ENCODE measurements at regions not wholly inside any gene's neighbourhood (a gene's known extent, or its start where the extent isn't known, plus 50 kb on each side); places are given as distances from the start of the nearest gene placed in this dataset.

- H3K9me1 ChIP-seq (ENCODE audit: control insufficient read depth, extremely low read depth, insufficient read depth, low read length), result no peaks in the 10 kb centered on the region
- H3K4me3 ChIP-seq (ENCODE audit: control insufficient read depth in 2 of 3, extremely low read depth in 1 of 3, insufficient read depth in 2 of 3, low read depth in 1 of 3, low read length in 3 of 3), result no peak overlapping the region
- H3K36me3 ChIP-seq (ENCODE audit: control insufficient read depth in 2 of 2, extremely low read depth in 1 of 2, insufficient read depth in 2 of 2, low read length in 2 of 2), result no peaks in the 10 kb centered on the region
- H3K9me3 ChIP-seq (ENCODE audit: control insufficient read depth, low read depth, low read length), result no peaks in the 10 kb centered on the region
- H3K27ac ChIP-seq (ENCODE audit: control insufficient read depth, insufficient read depth, low read length), result no peak overlapping the region
- no peak overlapping the region for H2AFZ ChIP-seq (ENCODE audit: control insufficient read depth, low read length)
- no peaks in the 10 kb centered on the region for H3K27me3 ChIP-seq (ENCODE audit: control insufficient read depth, extremely low read depth, insufficient read depth, low read length)
- dilution Hi-C loops (cut with MboI; ENCODE audit: extremely low pct_ligation_motif_present, low sequenced_read_pairs), result no loop called here
- no peak for FAIRE-seq
- peaks cover 3% of the 10 kb centered on the region for H3K4me1 ChIP-seq (ENCODE audit: control insufficient read depth, extremely low read depth, insufficient read depth, low read length)
- DNase-seq (ENCODE audit: low read depth, low spot score), result no peak
- no peak overlapping the region for H3K4me2 ChIP-seq (ENCODE audit: control insufficient read depth, extremely low read depth, insufficient read depth, low read depth, low read length)
- no peak overlapping the region for H3K9ac ChIP-seq (ENCODE audit: control insufficient read depth, extremely low read depth, insufficient read depth, low read length)
- no peak for TF ChIP-seq EZH2 (IDR thresholded peaks at IDR 0.05; ENCODE audit: low read length)
- TF ChIP-seq, protein P1, sequence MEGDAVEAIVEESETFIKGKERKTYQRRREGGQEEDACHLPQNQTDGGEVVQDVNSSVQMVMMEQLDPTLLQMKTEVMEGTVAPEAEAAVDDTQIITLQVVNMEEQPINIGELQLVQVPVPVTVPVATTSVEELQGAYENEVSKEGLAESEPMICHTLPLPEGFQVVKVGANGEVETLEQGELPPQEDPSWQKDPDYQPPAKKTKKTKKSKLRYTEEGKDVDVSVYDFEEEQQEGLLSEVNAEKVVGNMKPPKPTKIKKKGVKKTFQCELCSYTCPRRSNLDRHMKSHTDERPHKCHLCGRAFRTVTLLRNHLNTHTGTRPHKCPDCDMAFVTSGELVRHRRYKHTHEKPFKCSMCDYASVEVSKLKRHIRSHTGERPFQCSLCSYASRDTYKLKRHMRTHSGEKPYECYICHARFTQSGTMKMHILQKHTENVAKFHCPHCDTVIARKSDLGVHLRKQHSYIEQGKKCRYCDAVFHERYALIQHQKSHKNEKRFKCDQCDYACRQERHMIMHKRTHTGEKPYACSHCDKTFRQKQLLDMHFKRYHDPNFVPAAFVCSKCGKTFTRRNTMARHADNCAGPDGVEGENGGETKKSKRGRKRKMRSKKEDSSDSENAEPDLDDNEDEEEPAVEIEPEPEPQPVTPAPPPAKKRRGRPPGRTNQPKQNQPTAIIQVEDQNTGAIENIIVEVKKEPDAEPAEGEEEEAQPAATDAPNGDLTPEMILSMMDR (optimal IDR thresholded peaks at IDR 0.05 in 1 of 3, IDR thresholded peaks at IDR 0.05 in 1 of 3, conservative IDR thresholded peaks at IDR 0.05 in 1 of 3; ENCODE audit: extremely low read depth in 1 of 3, insufficient read depth in 2 of 3, low read length in 3 of 3), result no peak
- H3K79me2 ChIP-seq (ENCODE audit: control insufficient read depth, insufficient read depth, low read length), result no peaks in the 10 kb centered on the region
- H4K20me1 ChIP-seq (ENCODE audit: control insufficient read depth, extremely low read depth, insufficient read depth, low read length), result no peaks in the 10 kb centered on the region
Observed at GRCh38 chr15:66891776-66892175, 173.6 kb upstream of the SMAD3 start.

DNA sequence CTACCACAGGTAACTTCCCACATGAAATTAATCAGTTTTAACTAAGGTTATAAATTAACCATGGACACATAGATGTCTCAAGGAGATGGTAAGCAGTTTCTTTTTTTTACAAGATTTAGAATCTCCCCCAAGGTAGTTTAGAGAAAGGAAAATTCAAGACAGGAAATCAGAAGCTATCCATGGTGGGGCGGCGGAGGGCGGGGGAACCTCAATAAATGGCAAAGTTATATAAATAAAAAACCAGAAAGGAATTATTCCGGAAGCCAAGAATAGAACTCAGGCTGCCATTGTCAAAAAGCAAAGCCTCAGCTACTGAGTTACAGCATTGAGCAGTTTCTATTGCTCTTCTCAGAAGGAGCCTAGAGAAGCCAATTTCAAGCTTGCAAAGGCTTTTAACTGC is 172.1 kb upstream of the SMAD3 start:
- Histone ChIP-seq H2AFZ (ENCODE audit: control insufficient read depth, low read length) (no peak overlapping the region), H3K4me1 (ENCODE audit: control insufficient read depth, extremely low read depth, insufficient read depth, low read length) (no peaks in the 10 kb centered on the region), H3K9me1 (ENCODE audit: control insufficient read depth, extremely low read depth, insufficient read depth, low read length) (no peaks in the 10 kb centered on the region), H3K4me2 (ENCODE audit: control insufficient read depth, extremely low read depth, insufficient read depth, low read depth, low read length) (no peak overlapping the region), H4K20me1 (ENCODE audit: control insufficient read depth, extremely low read depth, insufficient read depth, low read length) (no peaks in the 10 kb centered on the region), H3K27me3 (ENCODE audit: control insufficient read depth, extremely low read depth, insufficient read depth, low read length) (no peaks in the 10 kb centered on the region), H3K4me3 (ENCODE audit: control insufficient read depth in 2 of 3, extremely low read depth in 1 of 3, insufficient read depth in 2 of 3, low read depth in 1 of 3, low read length in 3 of 3) (no peak overlapping the region), H3K9ac (ENCODE audit: control insufficient read depth, extremely low read depth, insufficient read depth, low read length) (no peak overlapping the region), H3K9me3 (ENCODE audit: control insufficient read depth, low read depth, low read length) (no peaks in the 10 kb centered on the region), H3K79me2 (ENCODE audit: control insufficient read depth, insufficient read depth, low read length) (no peaks in the 10 kb centered on the region), H3K36me3 (ENCODE audit: control insufficient read depth in 2 of 2, extremely low read depth in 1 of 2, insufficient read depth in 2 of 2, low read length in 2 of 2) (no peaks in the 10 kb centered on the region), H3K27ac (ENCODE audit: control insufficient read depth, insufficient read depth, low read length) (no peak overlapping the region)
- dilution Hi-C loops (cut with MboI; ENCODE audit: extremely low pct_ligation_motif_present, low sequenced_read_pairs), result no loop called here
- FAIRE-seq (no peak), DNase-seq (ENCODE audit: low read depth, low spot score) (no peak)
- TF ChIP-seq EZH2 (IDR thresholded peaks at IDR 0.05; ENCODE audit: low read length), result no peak
- TF ChIP-seq, protein P1 (optimal IDR thresholded peaks at IDR 0.05 in 1 of 3, IDR thresholded peaks at IDR 0.05 in 1 of 3, conservative IDR thresholded peaks at IDR 0.05 in 1 of 3; ENCODE audit: extremely low read depth in 1 of 3, insufficient read depth in 2 of 3, low read length in 3 of 3), result no peak
